Fibroblast of mammary gland (primary cell): ENCODE measurements at regions not wholly inside any gene's neighbourhood (a gene's known extent, or its start where the extent isn't known, plus 50 kb on each side); places are given as distances from the start of the nearest gene placed in this dataset.

Experiments used
- DNase-seq: peaks from one replicate; pipeline ENCODE4 v3.0.0-alpha.2; 2010; ENCODE audit warnings: low read depth
- H3K4me3 ChIP-seq: 2 replicates; pipeline ENCODE4 v1.5.1; 2011; ENCODE audit warnings: low read depth, mild to moderate bottlenecking, low read length, moderate library complexity; ENCODE audit not compliant: control insufficient read depth
- TF ChIP-seq, protein P1 (sequence below): conservative IDR thresholded peaks from 2 replicates; pipeline ENCODE4 v1.5.1; 2011; ENCODE audit warnings: low read depth, low read length, inconsistent platforms; ENCODE audit not compliant: control insufficient read depth, insufficient read depth

GRCh38 chr13:21932578-21932977 lies 261.7 kb downstream of the FGF9 start:
- no peak overlapping the region for H3K4me3 ChIP-seq
- DNase-seq, result no peak
- TF ChIP-seq, protein P1, sequence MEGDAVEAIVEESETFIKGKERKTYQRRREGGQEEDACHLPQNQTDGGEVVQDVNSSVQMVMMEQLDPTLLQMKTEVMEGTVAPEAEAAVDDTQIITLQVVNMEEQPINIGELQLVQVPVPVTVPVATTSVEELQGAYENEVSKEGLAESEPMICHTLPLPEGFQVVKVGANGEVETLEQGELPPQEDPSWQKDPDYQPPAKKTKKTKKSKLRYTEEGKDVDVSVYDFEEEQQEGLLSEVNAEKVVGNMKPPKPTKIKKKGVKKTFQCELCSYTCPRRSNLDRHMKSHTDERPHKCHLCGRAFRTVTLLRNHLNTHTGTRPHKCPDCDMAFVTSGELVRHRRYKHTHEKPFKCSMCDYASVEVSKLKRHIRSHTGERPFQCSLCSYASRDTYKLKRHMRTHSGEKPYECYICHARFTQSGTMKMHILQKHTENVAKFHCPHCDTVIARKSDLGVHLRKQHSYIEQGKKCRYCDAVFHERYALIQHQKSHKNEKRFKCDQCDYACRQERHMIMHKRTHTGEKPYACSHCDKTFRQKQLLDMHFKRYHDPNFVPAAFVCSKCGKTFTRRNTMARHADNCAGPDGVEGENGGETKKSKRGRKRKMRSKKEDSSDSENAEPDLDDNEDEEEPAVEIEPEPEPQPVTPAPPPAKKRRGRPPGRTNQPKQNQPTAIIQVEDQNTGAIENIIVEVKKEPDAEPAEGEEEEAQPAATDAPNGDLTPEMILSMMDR, result no peak

DNA sequence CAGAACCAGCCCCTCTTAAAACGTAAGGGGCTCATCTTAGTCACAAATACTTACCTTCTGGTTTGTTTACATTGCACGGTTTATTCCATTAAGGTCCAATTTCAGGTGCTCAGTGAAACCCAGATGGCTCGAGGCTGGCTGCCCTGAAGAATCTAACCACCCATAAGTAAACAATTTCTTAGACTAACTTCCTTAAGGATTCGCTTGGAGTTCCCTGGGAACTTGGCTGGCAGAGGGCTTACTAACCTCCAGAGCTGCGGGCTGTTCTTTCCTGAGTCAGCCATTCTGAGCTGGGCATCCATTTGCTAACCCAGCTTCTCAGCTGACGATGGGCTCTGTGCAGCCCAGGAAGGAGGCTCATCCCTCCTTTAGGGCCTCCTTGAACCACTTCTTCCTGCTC lies 262.1 kb downstream of the FGF9 start:
- TF ChIP-seq, protein P1, result no peak
- H3K4me3 ChIP-seq, result no peak overlapping the region
- no peak for DNase-seq

DNA sequence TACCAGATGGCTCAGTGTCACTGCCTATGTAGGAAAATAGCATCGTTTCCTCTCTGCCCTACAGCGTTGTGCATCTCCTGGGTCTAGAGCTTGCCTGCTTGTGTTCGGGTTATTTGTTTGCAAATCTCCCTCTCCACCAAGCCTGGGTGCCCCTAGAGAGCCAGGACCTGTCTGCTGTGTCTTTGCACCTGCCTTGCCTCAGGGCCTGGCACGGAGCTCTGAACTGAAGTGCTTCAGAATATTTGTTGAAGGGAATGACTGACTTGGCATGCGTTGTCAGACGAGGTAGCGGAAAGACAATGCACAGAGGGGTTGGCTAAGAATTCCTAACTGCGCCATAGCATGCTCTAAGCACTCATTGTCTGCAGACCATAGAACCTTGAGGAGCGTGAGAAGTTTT lies 263.4 kb downstream of the FGF9 start:
- no peak overlapping the region for H3K4me3 ChIP-seq
- DNase-seq, result no peak
- TF ChIP-seq, protein P1, result no peak

DNA sequence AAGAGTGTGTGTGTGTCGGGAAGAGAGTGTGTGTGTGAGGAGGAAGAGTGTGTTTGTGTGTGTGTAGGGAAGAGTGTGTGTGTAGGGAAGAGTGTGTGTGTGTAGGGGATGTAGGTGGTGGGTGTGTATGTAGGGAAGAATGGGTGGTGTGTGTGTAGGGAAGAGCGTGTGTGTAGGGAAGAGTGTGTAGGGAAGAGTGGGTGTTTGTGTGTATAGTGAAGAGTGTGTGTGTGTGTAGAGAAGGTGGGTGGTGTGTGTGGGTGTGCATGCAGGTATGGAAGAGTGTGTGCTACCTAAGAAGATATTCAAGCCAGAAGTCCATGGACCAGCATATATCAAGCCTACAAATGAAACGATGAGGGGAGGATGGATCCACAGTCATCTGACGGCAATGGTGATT lies 265.8 kb downstream of the FGF9 start:
- TF ChIP-seq, protein P1, result no peak
- DNase-seq, result no peak

GRCh38 chr13:21938168-21938567 lies 267.3 kb downstream of the FGF9 start:
- no peak overlapping the region for H3K4me3 ChIP-seq
- no peak for DNase-seq
- TF ChIP-seq, protein P1, result no peak

More for the DNA sequence above, 265.8 kb downstream of the FGF9 start:
- H3K4me3 ChIP-seq, result no peak overlapping the region

DNA sequence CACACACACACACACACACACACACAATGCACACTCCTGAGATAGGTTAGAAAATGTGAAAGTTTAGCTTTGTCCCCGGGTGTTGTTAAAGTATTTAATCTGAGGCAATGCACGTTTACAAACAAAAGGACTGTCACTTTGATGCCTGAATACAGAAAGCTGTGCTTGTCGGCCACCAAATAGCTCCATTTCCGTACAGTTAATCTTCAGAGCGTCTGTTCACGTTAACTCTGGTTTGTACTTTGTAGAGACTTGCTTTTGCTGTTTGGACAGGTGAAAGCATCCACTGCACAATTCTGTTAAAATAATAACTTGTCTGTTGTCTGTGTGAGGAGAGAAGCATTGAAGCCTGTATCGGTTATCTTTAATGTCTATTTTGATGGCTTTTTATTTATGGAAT lies 267.8 kb downstream of the FGF9 start:
- no peak for DNase-seq
- TF ChIP-seq, protein P1, result no peak
- no peak overlapping the region for H3K4me3 ChIP-seq

DNA sequence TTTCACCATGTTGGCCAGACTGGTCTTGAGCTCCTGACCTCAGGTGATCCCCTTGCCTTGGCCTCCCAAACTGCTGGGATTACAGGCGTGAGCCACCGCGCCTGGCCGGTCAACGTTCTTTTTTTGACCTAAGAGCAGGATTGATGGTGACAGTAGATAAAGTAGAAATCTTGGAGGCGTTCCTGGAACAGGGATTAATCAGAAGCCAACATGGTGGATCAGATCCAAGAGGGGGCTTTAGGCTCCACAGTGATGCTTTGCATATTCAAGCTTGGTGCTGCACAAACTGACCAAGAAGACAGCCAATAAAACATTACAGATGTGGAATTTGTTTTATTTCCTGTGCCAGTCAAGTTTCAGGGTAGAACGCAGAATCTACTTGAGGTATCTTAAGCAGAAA lies 271.2 kb downstream of the FGF9 start:
- no peak for DNase-seq
- TF ChIP-seq, protein P1, result no peak
- no peak overlapping the region for H3K4me3 ChIP-seq
